ENCODE measurements at regions not wholly inside any gene's neighbourhood (a gene's known extent, or its start where the extent isn't known, plus 50 kb on each side); places are given as distances from the start of the nearest gene placed in this dataset.

- H3K4me3 ChIP-seq: no peak overlapping the region
- intact Hi-C loops (cut with DNase I): no loop called here
- TF ChIP-seq CTCF (IDR thresholded peaks at IDR 0.05): no peak
These were observed 379.5 kb upstream of the FGF13 start for GRCh38 chrX:139091066-139091465.

GRCh38 chrX:139086246-139086645, 374.7 kb upstream of the FGF13 start:
- WGBS, 2 donors: 84 to 85% methylated on average over 2 of the region's 2 CpGs
- intact Hi-C loops (cut with DNase I): loop anchor here in 1 of 10 donors (10.0 kb wide), 1 partner anchor 139 kb away; no protein-coding TSS in a partner anchor

More at GRCh38 chrX:139091066-139091465, 379.5 kb upstream of the FGF13 start:
- Histone ChIP-seq H3K4me1 (no peaks in the 10 kb centered on the region), H3K27me3 (peaks cover 0 to 3% (median 0%) of the 10 kb centered on the region in 7 donors), H3K9me3 (no peaks in the 10 kb centered on the region), H3K36me3 (no peaks in the 10 kb centered on the region), H3K27ac (no peak overlapping the region)
- no peak for ATAC-seq
- DNase-seq: no peak

GRCh38 chrX:139085404-139085803, 373.9 kb upstream of the FGF13 start:
- no peaks in the 10 kb centered on the region for H3K9me3 ChIP-seq
- peaks cover 0 to 14% (median 0%) of the 10 kb centered on the region in 7 donors for H3K27me3 ChIP-seq
- no peak overlapping the region for H3K4me3 ChIP-seq
- DNase-seq: no peak
- ATAC-seq: no peak
- intact Hi-C loops (cut with DNase I): loop anchor here in 1 of 10 donors (10.0 kb wide), 1 partner anchor 139 kb away; no protein-coding TSS in a partner anchor
- no peaks in the 10 kb centered on the region for H3K4me1 ChIP-seq
- H3K36me3 ChIP-seq: no peaks in the 10 kb centered on the region
- H3K27ac ChIP-seq: no peak overlapping the region
- TF ChIP-seq CTCF (IDR thresholded peaks at IDR 0.05): no peak

More at GRCh38 chrX:139086246-139086645, 374.7 kb upstream of the FGF13 start:
- H3K27me3 ChIP-seq: peaks cover 0 to 6% (median 0%) of the 10 kb centered on the region in 7 donors
- no peak overlapping the region for H3K27ac ChIP-seq
- no peak overlapping the region for H3K4me3 ChIP-seq
- no peaks in the 10 kb centered on the region for H3K36me3 ChIP-seq
- no peak for ATAC-seq
- DNase-seq: no peak
- no peak for TF ChIP-seq CTCF (IDR thresholded peaks at IDR 0.05)
- no peaks in the 10 kb centered on the region for H3K4me1 ChIP-seq
- H3K9me3 ChIP-seq: no peaks in the 10 kb centered on the region

GRCh38 chrX:139083191-139083590, 371.7 kb upstream of the FGF13 start:
- ATAC-seq: no peak
- H3K27me3 ChIP-seq: peaks cover 0 to 11% (median 0%) of the 10 kb centered on the region in 7 donors
- intact Hi-C loops (cut with DNase I): loop anchor here in 1 of 10 donors (10.0 kb wide), 1 partner anchor 142 kb away; no protein-coding TSS in a partner anchor
- H3K4me3 ChIP-seq: no peak overlapping the region
- no peaks in the 10 kb centered on the region for H3K36me3 ChIP-seq
- no peak overlapping the region for H3K27ac ChIP-seq
- no peaks in the 10 kb centered on the region for H3K9me3 ChIP-seq
- H3K4me1 ChIP-seq: no peaks in the 10 kb centered on the region
- WGBS, 2 donors: 37 to 50% methylated on average over 3 of the region's 3 CpGs
- DNase-seq: no peak
- no peak for TF ChIP-seq CTCF (IDR thresholded peaks at IDR 0.05)

Data from heart right ventricle (tissue), 16 donors.